A172 (cell line): ENCODE measurements at regions not wholly inside any gene's neighbourhood (a gene's known extent, or its start where the extent isn't known, plus 50 kb on each side); places are given as distances from the start of the nearest gene placed in this dataset.
A peak's percentile ranks its signal among the peaks of the same experiment; 100 is the strongest.

ENCODE experiments used
- DNase-seq: peaks from one replicate; pipeline ENCODE4 v3.0.0-alpha.2; 2015; ENCODE audit warnings: low spot score

GRCh38 chr11:103530257-103530656 lies 421.0 kb downstream of the DYNC2H1 start:
- DNase-seq = peak; percentile 38

DNA sequence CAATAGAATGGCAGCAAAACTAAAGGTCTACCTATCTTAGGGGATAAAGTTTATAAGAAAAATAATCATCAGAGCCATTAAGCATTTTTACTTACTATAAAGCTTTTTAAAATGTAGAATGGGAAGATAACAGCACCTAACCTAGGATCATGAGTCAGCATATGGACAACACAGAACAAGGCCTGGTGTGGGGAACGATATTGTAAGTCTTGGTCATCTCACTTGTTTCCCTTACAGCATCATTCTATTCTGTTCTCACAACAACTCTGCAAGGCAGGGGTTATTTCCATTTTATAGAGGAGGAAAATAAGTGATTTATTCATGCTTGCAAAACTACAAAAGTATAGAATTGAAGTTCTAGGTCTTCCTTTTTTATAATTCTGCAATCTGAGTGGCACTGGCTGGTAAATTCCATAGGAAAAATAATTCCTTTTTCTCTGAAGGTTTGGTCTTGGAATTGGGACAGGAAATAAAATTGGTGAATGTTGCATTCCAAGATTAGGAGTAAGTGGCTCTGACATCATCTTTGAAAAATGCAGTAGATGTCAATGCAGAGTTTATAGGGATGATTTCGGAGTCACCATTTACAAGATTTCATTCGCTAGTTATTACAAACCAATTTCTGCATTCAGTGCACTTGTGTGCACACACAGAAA lies 423.0 kb downstream of the DYNC2H1 start:
- DNase-seq = peak; percentile 75

- DNase-seq = no peak
Observed at GRCh38 chr11:103534191-103534590, 425.0 kb downstream of the DYNC2H1 start.

DNA sequence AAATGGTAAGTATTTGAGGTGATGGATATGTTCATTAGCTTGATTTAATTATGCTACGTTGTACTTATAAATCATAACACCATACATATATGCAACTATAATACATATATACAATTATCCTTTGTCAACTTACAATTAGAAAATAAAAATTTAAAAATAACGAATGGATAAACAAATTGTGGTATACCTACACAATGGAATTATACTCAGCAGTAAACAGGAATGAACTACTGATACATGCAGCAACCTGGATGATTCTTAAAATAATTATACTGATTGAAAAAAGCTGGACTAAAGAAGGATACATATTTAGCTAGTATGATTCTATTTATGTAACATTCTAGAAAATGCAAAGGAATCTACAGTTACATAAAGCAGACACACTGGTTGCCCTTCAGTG lies 425.7 kb downstream of the DYNC2H1 start:
- DNase-seq = no peak

DNA sequence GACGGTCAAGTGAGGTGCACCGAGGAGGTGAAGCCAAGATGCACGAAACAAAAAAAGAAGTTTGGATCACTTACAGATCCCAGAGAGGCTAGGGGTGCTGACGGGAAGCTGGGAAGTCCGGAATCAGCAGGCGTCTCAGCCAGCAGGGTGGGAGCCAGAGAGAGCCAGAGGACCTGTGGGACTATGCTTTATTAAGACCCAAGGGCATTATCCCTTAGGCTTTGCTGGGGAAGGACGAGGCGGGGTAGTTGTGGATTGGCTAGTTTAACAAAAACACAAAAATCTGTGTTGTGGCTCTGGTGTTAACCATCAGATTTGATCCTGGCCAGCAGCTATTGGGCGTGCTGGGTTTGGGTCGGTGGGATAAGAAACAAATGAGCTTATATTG lies 427.1 kb downstream of the DYNC2H1 start:
- no peak for DNase-seq

GRCh38 chr11:103537904-103538502 lies 428.8 kb downstream of the DYNC2H1 start:
- peak; percentile 25 for DNase-seq

DNA sequence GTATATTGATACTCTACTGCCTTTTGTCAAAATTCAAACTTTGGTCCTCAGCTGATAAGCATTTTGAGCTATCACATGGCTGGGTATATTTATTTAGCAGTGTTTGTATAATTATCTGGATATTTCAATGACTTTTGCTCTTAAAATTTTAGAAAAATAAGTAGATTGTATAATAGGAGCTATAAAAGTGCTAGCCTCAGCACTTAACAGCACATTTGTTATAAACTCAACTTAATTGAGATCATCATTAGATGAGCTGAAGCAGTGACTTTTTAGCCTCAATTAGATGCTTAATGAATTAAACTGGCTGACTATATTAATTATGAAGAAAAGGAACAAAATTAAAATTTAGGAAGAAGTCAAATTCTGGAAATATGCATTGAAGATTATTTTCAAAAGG lies 429.9 kb downstream of the DYNC2H1 start:
- no peak for DNase-seq

DNA sequence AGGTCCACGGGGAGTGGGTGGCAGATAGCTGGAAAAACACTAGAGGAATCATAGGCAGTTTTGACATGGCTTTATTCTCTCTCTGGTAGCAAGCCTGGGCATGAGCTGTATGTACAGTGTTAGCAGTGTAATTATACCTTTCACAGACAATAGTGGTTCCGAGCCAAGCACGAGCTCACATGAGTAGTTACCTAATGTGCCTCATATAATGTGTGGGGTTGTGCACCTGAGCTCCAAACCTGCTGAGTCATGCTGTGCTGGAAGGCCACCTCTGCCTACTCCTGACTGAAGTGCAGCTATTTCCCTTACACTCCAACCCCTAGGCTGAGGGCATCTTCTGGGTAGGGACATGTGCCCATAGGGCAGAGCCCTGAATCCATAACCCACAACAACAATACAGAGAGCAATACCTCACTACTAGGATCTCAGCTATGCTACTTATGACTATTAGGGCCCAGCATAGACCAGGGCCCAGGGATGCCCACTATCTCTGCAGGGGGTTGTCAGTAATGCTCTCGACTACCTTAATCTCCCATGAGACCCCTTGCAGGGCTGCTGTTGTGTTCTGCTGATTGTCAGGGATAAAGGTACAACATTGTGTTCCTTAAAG lies 432.1 kb downstream of the DYNC2H1 start:
- no peak for DNase-seq

GRCh38 chr11:103542851-103543250 lies 433.6 kb downstream of the DYNC2H1 start:
- no peak for DNase-seq

DNA sequence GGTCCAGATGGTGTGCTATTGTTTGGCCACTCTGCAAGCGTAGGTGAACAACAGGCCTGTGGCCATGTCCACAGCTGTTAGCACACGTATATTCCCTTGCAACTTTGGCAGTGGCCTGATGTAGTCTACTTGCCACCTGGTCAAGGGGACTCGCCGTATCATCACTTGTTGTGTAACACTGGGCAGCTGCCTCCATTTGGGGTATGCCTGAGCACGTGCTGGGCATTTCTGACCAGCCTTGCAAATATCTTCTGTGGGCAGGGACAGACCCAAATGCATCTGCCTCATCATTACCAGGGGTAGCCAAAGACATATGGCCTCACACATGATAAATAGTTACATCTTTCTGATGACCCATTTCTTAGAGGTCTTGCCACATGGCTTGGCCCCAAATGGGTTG lies 434.2 kb downstream of the DYNC2H1 start:
- DNase-seq = no peak

GRCh38 chr11:103544874-103545273 lies 435.6 kb downstream of the DYNC2H1 start:
- DNase-seq = peak; percentile 80

GRCh38 chr11:103545551-103545950 lies 436.3 kb downstream of the DYNC2H1 start:
- DNase-seq = peak; percentile 41

GRCh38 chr11:103546236-103546635 lies 437.0 kb downstream of the DYNC2H1 start:
- no peak for DNase-seq

- DNase-seq = no peak
Observed at GRCh38 chr11:103547024-103547423, 437.8 kb downstream of the DYNC2H1 start.

DNA sequence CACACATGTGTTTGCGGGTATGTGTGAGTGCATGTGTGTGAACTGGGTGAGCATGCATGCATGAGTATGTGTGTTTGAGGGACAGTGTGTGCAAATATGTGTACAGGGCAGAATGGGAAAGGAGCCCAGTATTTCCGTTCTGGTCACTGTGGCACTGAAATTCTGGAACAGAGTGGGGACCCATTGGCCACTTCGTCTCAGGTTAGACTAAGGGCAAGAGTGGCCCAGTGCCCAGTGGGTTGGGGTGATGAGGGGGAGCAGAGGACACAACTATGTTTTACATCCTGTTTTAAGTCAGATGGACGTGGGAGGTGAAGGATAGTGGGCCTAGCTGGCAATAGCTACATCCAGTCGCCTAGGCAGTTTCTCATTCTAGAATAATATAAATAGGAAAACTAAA lies 438.5 kb downstream of the DYNC2H1 start:
- no peak for DNase-seq

- no peak for DNase-seq
Observed at GRCh38 chr11:103548838-103549237, 439.6 kb downstream of the DYNC2H1 start.

DNA sequence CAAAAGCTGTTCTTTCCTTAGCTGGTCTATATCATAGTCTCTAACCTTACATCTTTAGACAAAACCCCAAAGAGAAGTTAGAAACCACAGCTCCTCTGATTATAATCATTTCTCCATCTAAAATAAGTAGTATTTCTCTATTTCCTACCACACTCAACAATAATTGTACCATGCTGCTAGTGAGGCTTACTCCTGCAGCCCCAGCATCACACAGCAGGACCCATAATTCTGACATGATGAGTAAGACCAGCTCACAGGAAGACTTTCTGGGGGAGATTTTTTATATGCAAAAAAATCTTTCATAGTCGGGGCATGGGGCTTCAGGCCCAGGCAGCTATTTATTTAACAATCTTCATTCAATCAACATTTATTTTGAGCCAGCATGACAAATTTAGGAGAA lies 441.6 kb downstream of the DYNC2H1 start:
- no peak for DNase-seq

- DNase-seq = no peak
Observed at GRCh38 chr11:103552086-103552485, 442.9 kb downstream of the DYNC2H1 start.

DNA sequence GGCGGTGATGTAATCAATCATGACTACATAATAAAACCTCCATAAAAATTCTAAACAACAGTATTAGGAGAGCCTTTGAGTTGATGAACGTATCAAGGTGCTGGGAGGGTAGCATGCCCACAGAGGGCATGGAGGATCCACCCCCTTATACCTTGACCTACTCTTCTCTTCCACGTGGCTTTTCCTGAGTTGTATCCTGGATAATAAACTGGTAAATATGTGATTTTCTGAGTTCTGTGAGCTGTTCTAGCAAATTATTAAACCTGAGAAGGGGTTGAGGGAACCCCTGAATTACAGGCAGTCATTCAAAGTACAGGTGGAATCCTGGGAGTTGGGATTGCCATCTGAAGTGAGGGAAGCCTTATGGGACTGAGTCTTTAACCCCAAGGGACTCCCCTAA lies 446.9 kb downstream of the DYNC2H1 start:
- no peak for DNase-seq

GRCh38 chr11:103566116-103566515 lies 456.9 kb downstream of the DYNC2H1 start:
- no peak for DNase-seq

- DNase-seq = no peak
Observed at GRCh38 chr11:103581760-103582159, 454.7 kb upstream of the DDI1 start.

- no peak for DNase-seq
Observed at GRCh38 chr11:103582351-103582909, 454.0 kb upstream of the DDI1 start.

- no peak for DNase-seq
Observed at GRCh38 chr11:103584021-103584420, 452.4 kb upstream of the DDI1 start.
